ENCODE measurements at regions not wholly inside any gene's neighbourhood (a gene's known extent, or its start where the extent isn't known, plus 50 kb on each side); places are given as distances from the start of the nearest gene placed in this dataset.

GRCh38 chr12:67568055-67568454 lies 80.5 kb upstream of the DYRK2 start (continued):
- TF ChIP-seq BCL11A (IDR thresholded peaks at IDR 0.05; ENCODE audit: low read depth, low read length) (no peak), FOXK2 (IDR thresholded peaks at IDR 0.05) (no peak)

DNA sequence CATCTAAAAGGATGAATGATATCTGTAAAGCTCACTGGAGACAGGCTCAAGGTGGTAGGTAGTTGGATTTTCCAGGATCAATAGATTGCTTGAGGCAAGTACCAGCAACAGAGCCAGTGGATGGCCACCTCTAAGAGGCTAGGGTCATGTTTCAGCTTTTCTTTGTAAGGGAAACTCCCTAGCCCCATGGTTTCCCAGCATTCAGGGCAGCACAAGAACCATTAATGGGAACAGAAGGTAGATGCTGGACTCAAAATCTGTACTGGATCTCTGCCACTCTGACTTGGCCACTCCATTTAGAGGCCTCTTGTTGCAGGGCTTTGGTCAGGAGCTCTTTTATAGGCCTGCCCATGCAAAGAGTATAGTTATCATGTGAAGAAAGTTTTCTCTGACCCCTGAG lies 76.1 kb upstream of the DYRK2 start:
- ATAC-seq (no peak), FAIRE-seq (no peak), DNase-seq (ENCODE audit: low read depth, low spot score) (no peak)
- intact Hi-C loops (cut with micrococcal nuclease; ENCODE audit: unreplicated experiment) (no loop called here), in situ Hi-C loops (cut with MboI) (no loop called here)
- RAD21 ChIA-PET (ENCODE audit: unreplicated experiment), result no interaction called here
- BruUV-seq (replicated peaks), result no TSS peak
- Histone ChIP-seq H3K4me2 (ENCODE audit: control insufficient read depth, insufficient read depth) (no peak overlapping the region), H3K9ac (ENCODE audit: control insufficient read depth, insufficient read depth, low read length) (no peak overlapping the region), H3K9me3 (replicated peaks; ENCODE audit: control insufficient read depth, insufficient read depth, low read length) (no peaks in the 10 kb centered on the region), H3K27me3 (replicated peaks in 1 of 2; ENCODE audit: control insufficient read depth in 2 of 2, insufficient read depth in 2 of 2, low read length in 1 of 2) (no peaks in the 10 kb centered on the region; a peak in 1 of 4 replicates), H2AFZ (ENCODE audit: control insufficient read depth, low read depth, low read length) (no peak overlapping the region), H3K36me3 (ENCODE audit: control insufficient read depth in 2 of 2, insufficient read depth in 2 of 2, low read length in 1 of 2) (no peaks in the 10 kb centered on the region), H3K4me1 (ENCODE audit: control insufficient read depth, insufficient read depth, low read length) (no peaks in the 10 kb centered on the region), H3K4me3 (no peak overlapping the region), H3K27ac (ENCODE audit: control insufficient read depth, insufficient read depth) (no peak overlapping the region), H3K79me2 (ENCODE audit: control insufficient read depth, insufficient read depth, low read length) (no peaks in the 10 kb centered on the region), H4K20me1 (ENCODE audit: control insufficient read depth, insufficient read depth) (no peaks in the 10 kb centered on the region)
- CTCF ChIA-PET, result no interaction called here
- SMC1A ChIA-PET (ENCODE audit: uncharacterized antibody, unreplicated experiment), result no interaction called here
- POLR2A ChIA-PET, result no interaction called here
- TF ChIP-seq, protein P1, sequence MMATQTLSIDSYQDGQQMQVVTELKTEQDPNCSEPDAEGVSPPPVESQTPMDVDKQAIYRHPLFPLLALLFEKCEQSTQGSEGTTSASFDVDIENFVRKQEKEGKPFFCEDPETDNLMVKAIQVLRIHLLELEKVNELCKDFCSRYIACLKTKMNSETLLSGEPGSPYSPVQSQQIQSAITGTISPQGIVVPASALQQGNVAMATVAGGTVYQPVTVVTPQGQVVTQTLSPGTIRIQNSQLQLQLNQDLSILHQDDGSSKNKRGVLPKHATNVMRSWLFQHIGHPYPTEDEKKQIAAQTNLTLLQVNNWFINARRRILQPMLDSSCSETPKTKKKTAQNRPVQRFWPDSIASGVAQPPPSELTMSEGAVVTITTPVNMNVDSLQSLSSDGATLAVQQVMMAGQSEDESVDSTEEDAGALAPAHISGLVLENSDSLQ (IDR thresholded peaks at IDR 0.05), result no peak
- TF ChIP-seq ASH2L (IDR thresholded peaks at IDR 0.05; ENCODE audit: borderline replicate concordance, low read depth) (no peak), RUNX3 (IDR thresholded peaks at IDR 0.05; ENCODE audit: low read length) (no peak), SPI1 (IDR thresholded peaks at IDR 0.05; ENCODE audit: borderline replicate concordance, insufficient read depth, low read depth, low read length) (no peak), ZBED1 (IDR thresholded peaks at IDR 0.05; ENCODE audit: borderline replicate concordance) (no peak), NFYB (IDR thresholded peaks at IDR 0.05; ENCODE audit: insufficient read depth, low read depth, low read length) (no peak), NFIC (IDR thresholded peaks at IDR 0.05; ENCODE audit: low read depth, low read length) (no peak), HSF1 (IDR thresholded peaks at IDR 0.05; ENCODE audit: low read depth, low read length) (no peak), E4F1 (IDR thresholded peaks at IDR 0.05; ENCODE audit: borderline replicate concordance, partially characterized antibody) (no peak)
- TF ChIP-seq, protein P2, sequence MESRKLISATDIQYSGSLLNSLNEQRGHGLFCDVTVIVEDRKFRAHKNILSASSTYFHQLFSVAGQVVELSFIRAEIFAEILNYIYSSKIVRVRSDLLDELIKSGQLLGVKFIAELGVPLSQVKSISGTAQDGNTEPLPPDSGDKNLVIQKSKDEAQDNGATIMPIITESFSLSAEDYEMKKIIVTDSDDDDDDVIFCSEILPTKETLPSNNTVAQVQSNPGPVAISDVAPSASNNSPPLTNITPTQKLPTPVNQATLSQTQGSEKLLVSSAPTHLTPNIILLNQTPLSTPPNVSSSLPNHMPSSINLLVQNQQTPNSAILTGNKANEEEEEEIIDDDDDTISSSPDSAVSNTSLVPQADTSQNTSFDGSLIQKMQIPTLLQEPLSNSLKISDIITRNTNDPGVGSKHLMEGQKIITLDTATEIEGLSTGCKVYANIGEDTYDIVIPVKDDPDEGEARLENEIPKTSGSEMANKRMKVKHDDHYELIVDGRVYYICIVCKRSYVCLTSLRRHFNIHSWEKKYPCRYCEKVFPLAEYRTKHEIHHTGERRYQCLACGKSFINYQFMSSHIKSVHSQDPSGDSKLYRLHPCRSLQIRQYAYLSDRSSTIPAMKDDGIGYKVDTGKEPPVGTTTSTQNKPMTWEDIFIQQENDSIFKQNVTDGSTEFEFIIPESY (IDR thresholded peaks at IDR 0.05), result no peak
- TF ChIP-seq, protein P3, sequence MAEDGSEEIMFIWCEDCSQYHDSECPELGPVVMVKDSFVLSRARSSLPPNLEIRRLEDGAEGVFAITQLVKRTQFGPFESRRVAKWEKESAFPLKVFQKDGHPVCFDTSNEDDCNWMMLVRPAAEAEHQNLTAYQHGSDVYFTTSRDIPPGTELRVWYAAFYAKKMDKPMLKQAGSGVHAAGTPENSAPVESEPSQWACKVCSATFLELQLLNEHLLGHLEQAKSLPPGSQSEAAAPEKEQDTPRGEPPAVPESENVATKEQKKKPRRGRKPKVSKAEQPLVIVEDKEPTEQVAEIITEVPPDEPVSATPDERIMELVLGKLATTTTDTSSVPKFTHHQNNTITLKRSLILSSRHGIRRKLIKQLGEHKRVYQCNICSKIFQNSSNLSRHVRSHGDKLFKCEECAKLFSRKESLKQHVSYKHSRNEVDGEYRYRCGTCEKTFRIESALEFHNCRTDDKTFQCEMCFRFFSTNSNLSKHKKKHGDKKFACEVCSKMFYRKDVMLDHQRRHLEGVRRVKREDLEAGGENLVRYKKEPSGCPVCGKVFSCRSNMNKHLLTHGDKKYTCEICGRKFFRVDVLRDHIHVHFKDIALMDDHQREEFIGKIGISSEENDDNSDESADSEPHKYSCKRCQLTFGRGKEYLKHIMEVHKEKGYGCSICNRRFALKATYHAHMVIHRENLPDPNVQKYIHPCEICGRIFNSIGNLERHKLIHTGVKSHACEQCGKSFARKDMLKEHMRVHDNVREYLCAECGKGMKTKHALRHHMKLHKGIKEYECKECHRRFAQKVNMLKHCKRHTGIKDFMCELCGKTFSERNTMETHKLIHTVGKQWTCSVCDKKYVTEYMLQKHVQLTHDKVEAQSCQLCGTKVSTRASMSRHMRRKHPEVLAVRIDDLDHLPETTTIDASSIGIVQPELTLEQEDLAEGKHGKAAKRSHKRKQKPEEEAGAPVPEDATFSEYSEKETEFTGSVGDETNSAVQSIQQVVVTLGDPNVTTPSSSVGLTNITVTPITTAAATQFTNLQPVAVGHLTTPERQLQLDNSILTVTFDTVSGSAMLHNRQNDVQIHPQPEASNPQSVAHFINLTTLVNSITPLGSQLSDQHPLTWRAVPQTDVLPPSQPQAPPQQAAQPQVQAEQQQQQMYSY (CRISPR knock-in tag; IDR thresholded peaks at IDR 0.05), result no peak

Data from GM12878 (cell line).